Endothelial cell of umbilical vein (primary cell): ENCODE measurements at regions not wholly inside any gene's neighbourhood (a gene's known extent, or its start where the extent isn't known, plus 50 kb on each side); places are given as distances from the start of the nearest gene placed in this dataset.

Experiments
- BruUV-seq: library from RNA; stranded (reverse); fragments of 400-500 nt; replicated peaks from 2 replicates; lab custom pipeline; 2021; lab: Mats Ljungman, UMichigan
- CTCF ChIA-PET: fragments of 300-600, 350-600 bp; sonication (Branson Sonifier 250); formaldehyde crosslinking; loops from one replicate; lab custom pipeline; 2021; ENCODE audit warnings: antibody characterized with exemption, inconsistent platforms; lab: Charles Lee
- POLR2A ChIA-PET: fragments of 300-600, 350-600 bp; sonication (Branson Sonifier 250); formaldehyde crosslinking; loops from one replicate; lab custom pipeline; 2021; ENCODE audit warnings: antibody characterized with exemption, inconsistent platforms; lab: Charles Lee
- DNase-seq: peaks from one replicate; pipeline ENCODE4 v3.0.0-alpha.2; 2011; ENCODE audit warnings: low read depth, low spot score
- FAIRE-seq: peaks from 2 replicates; lab custom pipeline; 2011; peaks lifted over from hg19 to GRCh38; lab: Jason Lieb, UNC
- H2AFZ ChIP-seq: 2 replicates; pipeline ENCODE4 v1.6.0; 2012; ENCODE audit warnings: low read depth, low read length, control low read depth, inconsistent platforms
- H3K27ac ChIP-seq: 2 replicates; pipeline ENCODE4 v1.5.1; 2011; ENCODE audit warnings: low read depth, mild to moderate bottlenecking, control low read depth, low read length, moderate library complexity; ENCODE audit not compliant: insufficient read depth
- H3K27me3 ChIP-seq, 2 experiments: 2 replicates each; pipeline versions ENCODE4 v1.6.0 to v1.6.1; 2011; ENCODE audit warnings: low read length in 2 of 2, mixed read lengths in 1 of 2; ENCODE audit not compliant: control insufficient read depth in 2 of 2, insufficient read depth in 2 of 2
- H3K36me3 ChIP-seq, 2 experiments: 2 replicates in 1 of 2; 3 replicates in 1 of 2; pipeline ENCODE4 v1.5.1; 2011; ENCODE audit warnings: low read length in 2 of 2, mild to moderate bottlenecking in 1 of 2, moderate library complexity in 1 of 2; ENCODE audit not compliant: control insufficient read depth in 2 of 2, insufficient read depth in 2 of 2; ENCODE audit errors: extremely low read depth in 1 of 2
- H3K4me1 ChIP-seq: 3 replicates; pipeline ENCODE4 v1.5.1; 2011; ENCODE audit warnings: mild to moderate bottlenecking, low read length; ENCODE audit not compliant: control insufficient read depth, insufficient read depth; ENCODE audit errors: extremely low read depth
- H3K4me2 ChIP-seq: 2 replicates; pipeline ENCODE4 v1.6.1; 2011; ENCODE audit warnings: low read length, control low read depth, mixed read lengths; ENCODE audit not compliant: insufficient read depth
- H3K4me3 ChIP-seq, 3 experiments: fragments of 200-600 bp in 1 of 3; sonication (generic), shearing (Covaris generic) in 1 of 3; replicated peaks in 1 of 3; 2 replicates each; pipeline ENCODE4 v1.5.1; 2011 to 2016; ENCODE audit warnings: control low read depth in 3 of 3, low read length in 3 of 3, mild to moderate bottlenecking in 2 of 3, inconsistent platforms in 1 of 3, low read depth in 1 of 3, moderate library complexity in 1 of 3; ENCODE audit not compliant: insufficient read depth in 1 of 3
- H3K79me2 ChIP-seq: 2 replicates; pipeline ENCODE4 v1.6.0; 2012; ENCODE audit warnings: low read length, inconsistent platforms; ENCODE audit not compliant: control insufficient read depth, insufficient read depth
- H3K9ac ChIP-seq: replicated peaks from 2 replicates; pipeline ENCODE3; 2011; ENCODE audit warnings: low read length, control low read depth; ENCODE audit not compliant: insufficient read depth; ENCODE audit errors: extremely low read depth
- H3K9me1 ChIP-seq: replicated peaks from 3 replicates; pipeline ENCODE4 v1.6.0; 2011; ENCODE audit warnings: mild to moderate bottlenecking, low read length; ENCODE audit not compliant: control insufficient read depth, insufficient read depth; ENCODE audit errors: extremely low read depth
- H3K9me3 ChIP-seq: replicated peaks from 2 replicates; pipeline ENCODE4 v1.5.1; 2012; ENCODE audit warnings: low read length, inconsistent platforms; ENCODE audit not compliant: control insufficient read depth, insufficient read depth
- H4K20me1 ChIP-seq: replicated peaks from 2 replicates; pipeline ENCODE3; 2011; ENCODE audit warnings: mild to moderate bottlenecking, low read length; ENCODE audit not compliant: control insufficient read depth, insufficient read depth; ENCODE audit errors: extremely low read depth
- EZH2 ChIP-seq: IDR thresholded peaks from 2 replicates; pipeline ENCODE4 v1.6.1; 2012; ENCODE audit warnings: borderline replicate concordance, low read depth, mild to moderate bottlenecking, moderate library complexity, low read length, inconsistent platforms; ENCODE audit not compliant: severe bottlenecking
- FOS ChIP-seq: IDR thresholded peaks from 2 replicates; pipeline ENCODE4 v1.6.1; 2011; ENCODE audit warnings: mild to moderate bottlenecking, low read length, moderate library complexity, borderline replicate concordance; ENCODE audit not compliant: insufficient read depth
- GATA2 ChIP-seq: IDR thresholded peaks from 2 replicates; pipeline ENCODE4 v1.7.0; 2011; ENCODE audit warnings: low read depth, mild to moderate bottlenecking, moderate library complexity, mixed read lengths, low read length; ENCODE audit not compliant: insufficient read length, insufficient read depth
- JUN ChIP-seq: IDR thresholded peaks from 2 replicates; pipeline ENCODE4 v1.6.1; 2011; ENCODE audit warnings: borderline replicate concordance, low read depth; ENCODE audit not compliant: insufficient read length, insufficient read depth
- MAX ChIP-seq: IDR thresholded peaks from 2 replicates; pipeline ENCODE4 v1.6.1; 2011; ENCODE audit not compliant: insufficient read depth, insufficient read length
- MYC ChIP-seq: IDR thresholded peaks from one replicate; pipeline ENCODE4 v1.6.1; 2011; ENCODE audit warnings: mild to moderate bottlenecking, low read depth, low read length
- POLR2A ChIP-seq: IDR thresholded peaks from 2 replicates; pipeline ENCODE4 v1.6.1; 2012; ENCODE audit warnings: low read depth, mild to moderate bottlenecking, control low read depth, low read length
- POLR2AphosphoS5 ChIP-seq: IDR thresholded peaks from 2 replicates; pipeline ENCODE4 v1.6.1; 2012; ENCODE audit warnings: low read depth, mild to moderate bottlenecking, control low read depth, low read length, moderate library complexity; ENCODE audit not compliant: insufficient read depth
- dilution Hi-C: fragments of 300-500 bp; cut with MboI; formaldehyde crosslinking; loops from one replicate; pipeline ENCODE4 v1.15.0; 2019; ENCODE audit warnings: low sequenced_read_pairs; ENCODE audit not compliant: extremely low pct_ligation_motif_present
- intact Hi-C: fragments of 100-400 bp; cut with micrococcal nuclease; formaldehyde crosslinking; loops from one replicate; pipeline ENCODE4 v1.10.0; 2022
- TF ChIP-seq, protein P1 (sequence below), 2 donors: IDR thresholded peaks; 1 replicate in 1 of 2; 2 replicates in 1 of 2; pipeline ENCODE4 v1.5.1; 2011; ENCODE audit warnings: low read length in 2 of 2, mild to moderate bottlenecking in 2 of 2, moderate library complexity in 2 of 2, control low read depth in 1 of 2, inconsistent platforms in 1 of 2, low read depth in 1 of 2; ENCODE audit not compliant: insufficient read depth in 1 of 2; ENCODE audit errors: extremely low read depth in 1 of 2

GRCh38 chr10:60467202-60467546 lies 77.5 kb upstream of the ANK3 start:
- Histone ChIP-seq H3K9me1 (no peaks in the 10 kb centered on the region), H3K4me3 (no peak overlapping the region), H3K36me3 (no peaks in the 10 kb centered on the region), H3K79me2 (no peaks in the 10 kb centered on the region), H3K9me3 (no peaks in the 10 kb centered on the region), H3K4me1 (no peaks in the 10 kb centered on the region), H3K27ac (no peak overlapping the region), H3K27me3 (no peaks in the 10 kb centered on the region), H3K9ac (no peak overlapping the region), H2AFZ (no peak overlapping the region), H4K20me1 (no peaks in the 10 kb centered on the region), H3K4me2 (no peak overlapping the region)
- FAIRE-seq, result no peak
- dilution Hi-C loops (no loop called here), intact Hi-C loops (no loop called here)
- no TSS peak for BruUV-seq
- CTCF ChIA-PET, result interaction anchor here (0.7 to 1.6 kb wide), 3 partner anchors 9 to 301 kb away, joined by 3 to 4 read pairs (median 4); no protein-coding TSS in a partner anchor
- POLR2A ChIA-PET, result no interaction called here
- TF ChIP-seq, protein P1, sequence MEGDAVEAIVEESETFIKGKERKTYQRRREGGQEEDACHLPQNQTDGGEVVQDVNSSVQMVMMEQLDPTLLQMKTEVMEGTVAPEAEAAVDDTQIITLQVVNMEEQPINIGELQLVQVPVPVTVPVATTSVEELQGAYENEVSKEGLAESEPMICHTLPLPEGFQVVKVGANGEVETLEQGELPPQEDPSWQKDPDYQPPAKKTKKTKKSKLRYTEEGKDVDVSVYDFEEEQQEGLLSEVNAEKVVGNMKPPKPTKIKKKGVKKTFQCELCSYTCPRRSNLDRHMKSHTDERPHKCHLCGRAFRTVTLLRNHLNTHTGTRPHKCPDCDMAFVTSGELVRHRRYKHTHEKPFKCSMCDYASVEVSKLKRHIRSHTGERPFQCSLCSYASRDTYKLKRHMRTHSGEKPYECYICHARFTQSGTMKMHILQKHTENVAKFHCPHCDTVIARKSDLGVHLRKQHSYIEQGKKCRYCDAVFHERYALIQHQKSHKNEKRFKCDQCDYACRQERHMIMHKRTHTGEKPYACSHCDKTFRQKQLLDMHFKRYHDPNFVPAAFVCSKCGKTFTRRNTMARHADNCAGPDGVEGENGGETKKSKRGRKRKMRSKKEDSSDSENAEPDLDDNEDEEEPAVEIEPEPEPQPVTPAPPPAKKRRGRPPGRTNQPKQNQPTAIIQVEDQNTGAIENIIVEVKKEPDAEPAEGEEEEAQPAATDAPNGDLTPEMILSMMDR (IDR thresholded peaks at IDR 0.05; ENCODE audit: extremely low read depth in 1 of 2, insufficient read depth in 1 of 2, low read depth in 1 of 2, low read length in 2 of 2), result no peak
- TF ChIP-seq POLR2AphosphoS5, result no peak
- no peak for TF ChIP-seq POLR2A
- TF ChIP-seq GATA2, result no peak
- no peak for TF ChIP-seq MYC
- TF ChIP-seq MAX, result no peak
- no peak for TF ChIP-seq FOS
- TF ChIP-seq EZH2, result no peak
- TF ChIP-seq JUN, result no peak
- no peak for DNase-seq
